Trophoblast cell (in vitro differentiated cells and primary cell): ENCODE measurements at regions not wholly inside any gene's neighbourhood (a gene's known extent, or its start where the extent isn't known, plus 50 kb on each side); places are given as distances from the start of the nearest gene placed in this dataset.

Source experiments
- DNase-seq, 2 donors: peaks; one replicate each; pipeline ENCODE4 v3.0.0-alpha.2; 2016
- H2AFZ ChIP-seq: 2 replicates; pipeline ENCODE4 v1.6.1; 2013; ENCODE audit warnings: low read length, moderate library complexity, mild to moderate bottlenecking; ENCODE audit not compliant: insufficient read depth, poor library complexity
- H2AK5ac ChIP-seq: 2 replicates; pipeline ENCODE4 v1.6.1; 2013; ENCODE audit warnings: mild to moderate bottlenecking, low read length
- H2BK120ac ChIP-seq: 2 replicates; pipeline ENCODE4 v1.6.1; 2013; ENCODE audit warnings: low read length, mild to moderate bottlenecking, moderate library complexity; ENCODE audit not compliant: insufficient read depth, poor library complexity
- H2BK12ac ChIP-seq: 2 replicates; pipeline ENCODE4 v1.6.1; 2013; ENCODE audit warnings: mild to moderate bottlenecking, low read length, moderate library complexity
- H2BK5ac ChIP-seq: 2 replicates; pipeline ENCODE4 v1.6.1; 2013; ENCODE audit warnings: low read length, low read depth, moderate library complexity, mild to moderate bottlenecking; ENCODE audit not compliant: poor library complexity
- H3K14ac ChIP-seq: 2 replicates; pipeline ENCODE4 v1.6.1; 2013; ENCODE audit warnings: mild to moderate bottlenecking, low read length
- H3K18ac ChIP-seq: 2 replicates; pipeline ENCODE4 v1.6.1; 2013; ENCODE audit warnings: mild to moderate bottlenecking, low read length
- H3K23ac ChIP-seq: 2 replicates; pipeline ENCODE4 v1.6.1; 2013; ENCODE audit warnings: low read length
- H3K27ac ChIP-seq: 2 replicates; pipeline ENCODE4 v1.5.1; 2013; ENCODE audit warnings: low read depth, mild to moderate bottlenecking, inconsistent platforms, low read length, moderate library complexity
- H3K27me3 ChIP-seq: 2 replicates; pipeline ENCODE4 v1.6.1; 2013; ENCODE audit warnings: inconsistent platforms, mild to moderate bottlenecking, low read length, moderate library complexity; ENCODE audit not compliant: insufficient read depth
- H3K36me3 ChIP-seq, 2 experiments: 1 replicate in 1 of 2; 2 replicates in 1 of 2; pipeline ENCODE4 v1.6.1; 2013; ENCODE audit warnings: low read length in 2 of 2, mild to moderate bottlenecking in 2 of 2, moderate library complexity in 1 of 2; ENCODE audit not compliant: insufficient read depth in 2 of 2, control insufficient read depth in 1 of 2
- H3K4ac ChIP-seq: 2 replicates; pipeline ENCODE4 v1.6.1; 2013; ENCODE audit warnings: low read depth, mild to moderate bottlenecking, low read length, moderate library complexity
- H3K4me1 ChIP-seq, 2 experiments: 1 replicate in 1 of 2; 2 replicates in 1 of 2; pipeline ENCODE4 v1.6.1; 2013; ENCODE audit warnings: low read length in 2 of 2, mild to moderate bottlenecking in 2 of 2, moderate library complexity in 1 of 2; ENCODE audit not compliant: insufficient read depth in 2 of 2, control insufficient read depth in 1 of 2
- H3K4me2 ChIP-seq: 2 replicates; pipeline ENCODE4 v1.6.1; 2013; ENCODE audit warnings: inconsistent platforms, mild to moderate bottlenecking, low read length, moderate library complexity
- H3K4me3 ChIP-seq: 2 replicates; pipeline ENCODE4 v1.5.1; 2013; ENCODE audit warnings: mild to moderate bottlenecking, low read depth, low read length, inconsistent platforms
- H3K79me1 ChIP-seq: one replicate; pipeline ENCODE4 v1.6.1; 2013; ENCODE audit warnings: low read length
- H3K79me2 ChIP-seq: 2 replicates; pipeline ENCODE4 v1.6.1; 2013; ENCODE audit warnings: low read length, mild to moderate bottlenecking; ENCODE audit not compliant: control insufficient read depth, insufficient read depth, poor library complexity
- H3K9ac ChIP-seq: 2 replicates; pipeline ENCODE4 v1.6.1; 2013; ENCODE audit warnings: mild to moderate bottlenecking, low read length
- H3K9me3 ChIP-seq: 2 replicates; pipeline ENCODE4 v1.6.1; 2013; ENCODE audit warnings: low read depth, mild to moderate bottlenecking, control low read depth, inconsistent platforms, low read length; ENCODE audit not compliant: insufficient read depth
- H4K12ac ChIP-seq: 2 replicates; pipeline ENCODE4 v1.6.1; 2013; ENCODE audit warnings: low read depth, mild to moderate bottlenecking, low read length, moderate library complexity
- H4K8ac ChIP-seq: 2 replicates; pipeline ENCODE4 v1.6.1; 2013; ENCODE audit warnings: low read depth, mild to moderate bottlenecking, low read length, moderate library complexity
- H4K91ac ChIP-seq: one replicate; pipeline ENCODE4 v1.6.1; 2013; ENCODE audit warnings: low read depth, mild to moderate bottlenecking, low read length, moderate library complexity
- WGBS: extraction: QIAGEN DNeasy Blood & Tissue Kit; methylation state at CpG from one replicate; pipeline ENCODE4 v1.1.7; 2013; ENCODE audit warnings: missing lambda C conversion rate; ENCODE audit not compliant: insufficient read length, insufficient coverage; ENCODE audit errors: extremely low coverage; 5-methylcytosine and 5-hydroxymethylcytosine counted together

- Histone ChIP-seq H3K4me1 (no peaks in the 10 kb centered on the region), H3K27ac (no peak overlapping the region), H2AK5ac (no peak overlapping the region), H4K8ac (no peak overlapping the region), H3K18ac (no peak overlapping the region), H3K14ac (no peak overlapping the region), H3K36me3 (no peaks in the 10 kb centered on the region), H3K4me3 (no peak overlapping the region), H2BK12ac (no peak overlapping the region), H4K91ac (no peak overlapping the region), H3K9ac (peak overlapping the region; percentile 8), H3K4ac (no peak overlapping the region), H4K12ac (no peak overlapping the region), H2BK120ac (no peak overlapping the region), H2BK5ac (no peak overlapping the region), H2AFZ (no peak overlapping the region), H3K79me1 (no peaks in the 10 kb centered on the region), H3K23ac (no peak overlapping the region), H3K27me3 (no peaks in the 10 kb centered on the region), H3K79me2 (no peaks in the 10 kb centered on the region), H3K4me2 (no peak overlapping the region), H3K9me3 (peaks cover 4% of the 10 kb centered on the region)
- no peak for DNase-seq
- WGBS, result no CpG with 5 or more reads among the region's 10 CpGs
Observed at GRCh38 chr10:6753644-6754043, 173.6 kb upstream of the PRKCQ start.

- peak; percentile 55 to 79 for DNase-seq
- Histone ChIP-seq H3K36me3 (no peaks in the 10 kb centered on the region), H3K79me2 (no peaks in the 10 kb centered on the region), H2BK12ac (no peak overlapping the region), H3K27me3 (no peaks in the 10 kb centered on the region), H2BK120ac (no peak overlapping the region), H3K27ac (no peak overlapping the region), H3K14ac (no peak overlapping the region), H3K4ac (no peak overlapping the region), H3K4me2 (no peak overlapping the region), H3K23ac (no peak overlapping the region), H4K12ac (no peak overlapping the region), H4K8ac (no peak overlapping the region), H4K91ac (no peak overlapping the region), H3K4me3 (no peak overlapping the region), H2AFZ (no peak overlapping the region), H2AK5ac (no peak overlapping the region), H3K79me1 (no peaks in the 10 kb centered on the region), H3K18ac (no peak overlapping the region), H3K4me1 (no peaks in the 10 kb centered on the region), H2BK5ac (no peak overlapping the region), H3K9me3 (peaks cover 2% of the 10 kb centered on the region), H3K9ac (no peak overlapping the region)
- no CpG with 5 or more reads among the region's 4 CpGs for WGBS
Observed at GRCh38 chr10:6751363-6751762, 171.3 kb upstream of the PRKCQ start.

DNA sequence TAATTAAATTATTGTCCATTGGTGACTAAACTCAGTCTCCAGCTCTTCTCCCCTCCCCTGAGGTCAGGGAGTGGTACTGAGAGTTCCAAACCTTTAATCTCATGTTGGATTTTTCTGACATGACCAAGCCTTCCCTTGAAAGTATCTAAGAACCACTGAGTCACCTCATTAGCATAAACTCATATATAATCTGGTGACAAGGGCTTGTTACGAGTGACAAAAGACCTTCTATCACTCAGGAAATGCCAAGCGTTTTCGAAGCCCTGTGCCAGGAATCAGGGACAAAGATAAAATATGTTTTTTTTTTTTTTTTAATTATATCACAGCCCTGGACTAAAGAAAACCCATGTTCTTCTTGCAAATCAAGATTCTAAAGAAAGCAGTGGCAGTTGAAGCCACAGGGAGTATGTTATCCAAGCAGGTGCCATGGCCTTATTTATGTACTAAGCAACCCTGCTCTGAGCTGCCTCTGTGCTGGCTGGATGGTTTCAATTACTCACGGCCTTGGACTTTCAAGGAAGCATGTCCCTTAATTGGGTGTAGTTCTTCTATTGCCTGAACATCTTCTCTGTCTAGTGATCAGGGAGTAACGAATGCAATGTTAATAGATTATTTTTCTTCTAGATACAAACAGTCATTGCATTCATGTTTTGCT lies 169.0 kb upstream of the PRKCQ start:
- H3K9ac ChIP-seq, result no peak overlapping the region
- no peak overlapping the region for H2BK12ac ChIP-seq
- DNase-seq, result peak; percentile 50 to 67
- no peak overlapping the region for H2AK5ac ChIP-seq
- no peak overlapping the region for H4K8ac ChIP-seq
- no peak overlapping the region for H3K4ac ChIP-seq
- no peak overlapping the region for H4K91ac ChIP-seq
- H3K79me1 ChIP-seq, result no peaks in the 10 kb centered on the region
- H3K14ac ChIP-seq, result no peak overlapping the region
- no peak overlapping the region for H2BK120ac ChIP-seq
- no peak overlapping the region for H3K4me3 ChIP-seq
- H4K12ac ChIP-seq, result no peak overlapping the region
- H3K79me2 ChIP-seq, result no peaks in the 10 kb centered on the region
- WGBS, result no CpG with 5 or more reads among the region's 5 CpGs
- no peak overlapping the region for H3K18ac ChIP-seq
- H3K23ac ChIP-seq, result no peak overlapping the region
- H2BK5ac ChIP-seq, result no peak overlapping the region
- H3K4me1 ChIP-seq, result no peaks in the 10 kb centered on the region
- no peaks in the 10 kb centered on the region for H3K36me3 ChIP-seq
- H3K27ac ChIP-seq, result no peak overlapping the region
- no peaks in the 10 kb centered on the region for H3K27me3 ChIP-seq
- no peak overlapping the region for H3K4me2 ChIP-seq
- H2AFZ ChIP-seq, result no peak overlapping the region
- H3K9me3 ChIP-seq, result no peaks in the 10 kb centered on the region

DNA sequence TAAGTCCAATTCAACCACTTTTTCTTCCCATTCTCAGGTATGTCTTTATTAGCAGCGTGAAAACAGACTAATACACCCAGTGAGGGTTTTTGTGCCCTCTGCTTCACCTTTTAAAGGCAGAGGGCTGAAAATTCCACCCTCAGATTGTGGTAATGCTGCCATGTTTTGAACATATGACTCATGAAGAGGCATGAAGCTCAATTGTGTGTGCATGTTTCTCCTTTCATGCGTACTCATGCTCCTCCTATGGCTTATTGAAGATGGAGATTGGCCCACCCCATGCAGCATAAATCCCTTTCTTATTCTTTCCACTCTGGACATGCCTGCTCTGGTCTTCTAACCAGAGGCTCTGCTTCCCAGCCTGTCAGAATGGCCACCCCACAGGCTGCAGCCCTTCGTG lies 168.0 kb upstream of the PRKCQ start:
- no peak overlapping the region for H3K9ac ChIP-seq
- no peak overlapping the region for H2AK5ac ChIP-seq
- H2AFZ ChIP-seq, result no peak overlapping the region
- H2BK5ac ChIP-seq, result no peak overlapping the region
- H3K4me3 ChIP-seq, result no peak overlapping the region
- no peak overlapping the region for H3K14ac ChIP-seq
- H4K91ac ChIP-seq, result no peak overlapping the region
- peaks cover under 1 to 4% of the 10 kb centered on the region in 2 experiments for H3K4me1 ChIP-seq
- H3K23ac ChIP-seq, result no peak overlapping the region
- no peaks in the 10 kb centered on the region for H3K79me2 ChIP-seq
- no peaks in the 10 kb centered on the region for H3K9me3 ChIP-seq
- H3K79me1 ChIP-seq, result no peaks in the 10 kb centered on the region
- no CpG with 5 or more reads among the region's 3 CpGs for WGBS
- H3K4ac ChIP-seq, result no peak overlapping the region
- H2BK120ac ChIP-seq, result no peak overlapping the region
- H3K27me3 ChIP-seq, result no peaks in the 10 kb centered on the region
- H3K4me2 ChIP-seq, result no peak overlapping the region
- H4K12ac ChIP-seq, result no peak overlapping the region
- H3K27ac ChIP-seq, result no peak overlapping the region
- H3K18ac ChIP-seq, result no peak overlapping the region
- H4K8ac ChIP-seq, result no peak overlapping the region
- no peak overlapping the region for H2BK12ac ChIP-seq
- H3K36me3 ChIP-seq, result no peaks in the 10 kb centered on the region
- DNase-seq, result no peak
